NCI-H1694 (cell line): ENCODE measurements at regions not wholly inside any gene's neighbourhood (a gene's known extent, or its start where the extent isn't known, plus 50 kb on each side); places are given as distances from the start of the nearest gene placed in this dataset.
"Not testable (repeated sequence)": the region's sequence is repeated elsewhere in the genome, so short reads cannot be mapped to it uniquely, and the experiment has no call there.

Experiments used
- DNase-seq: peaks from one replicate; lab custom pipeline; 2025; lab: John Stamatoyannopoulos, UW

GRCh38 chr7:132030086-132030568 lies 473.7 kb upstream of the PODXL start:
- DNase-seq, result peak; percentile 47

- DNase-seq, result no peak
Observed at GRCh38 chr7:132029369-132030085, 473.1 kb upstream of the PODXL start.

- no peak for DNase-seq
Observed at GRCh38 chr7:132028144-132028920, 471.9 kb upstream of the PODXL start.

GRCh38 chr7:132024290-132024689 lies 467.9 kb upstream of the PODXL start:
- DNase-seq, result no peak

GRCh38 chr7:132023466-132023865 lies 467.0 kb upstream of the PODXL start:
- DNase-seq, result no peak

GRCh38 chr7:132022188-132022587 lies 465.8 kb upstream of the PODXL start:
- DNase-seq, result no peak

- no peak for DNase-seq
Observed at GRCh38 chr7:132019703-132020102, 463.3 kb upstream of the PODXL start.

GRCh38 chr7:132009778-132010177 lies 453.4 kb upstream of the PODXL start:
- DNase-seq, result no peak

- DNase-seq, result peak; percentile 47
Observed at GRCh38 chr7:132004529-132004928, 448.1 kb upstream of the PODXL start.

- DNase-seq, result no peak
Observed at GRCh38 chr7:132002343-132002968, 446.0 kb upstream of the PODXL start.

GRCh38 chr7:132001146-132001545 lies 444.7 kb upstream of the PODXL start:
- no peak for DNase-seq

- no peak for DNase-seq
Observed at GRCh38 chr7:131999193-131999592, 442.8 kb upstream of the PODXL start.

GRCh38 chr7:131995324-131995723 lies 438.9 kb upstream of the PODXL start:
- no peak for DNase-seq

GRCh38 chr7:131981069-131981468 lies 424.6 kb upstream of the PODXL start:
- DNase-seq, result not testable (repeated sequence)

GRCh38 chr7:131978118-131978517 lies 421.7 kb upstream of the PODXL start:
- DNase-seq, result not testable (repeated sequence)

GRCh38 chr7:131976411-131976810 lies 420.0 kb upstream of the PODXL start:
- DNase-seq, result no peak

GRCh38 chr7:131974671-131975070 lies 418.2 kb upstream of the PODXL start:
- no peak for DNase-seq

GRCh38 chr7:131972251-131972650 lies 415.8 kb upstream of the PODXL start:
- DNase-seq, result no peak

- DNase-seq, result no peak
Observed at GRCh38 chr7:131970602-131971001, 414.2 kb upstream of the PODXL start.

- no peak for DNase-seq
Observed at GRCh38 chr7:131969560-131969959, 413.1 kb upstream of the PODXL start.

- no peak for DNase-seq
Observed at GRCh38 chr7:131967216-131967730, 410.8 kb upstream of the PODXL start.

- DNase-seq, result no peak
Observed at GRCh38 chr7:131964203-131964602, 407.8 kb upstream of the PODXL start.
